Muscle of leg (tissue), 3 donors: ENCODE measurements at regions not wholly inside any gene's neighbourhood (a gene's known extent, or its start where the extent isn't known, plus 50 kb on each side); places are given as distances from the start of the nearest gene placed in this dataset.

Experiments
- DNase-seq: peaks from one replicate; pipeline ENCODE4 v3.0.0; 2013
- H3K27ac ChIP-seq: one replicate; pipeline ENCODE4 v1.5.1; 2013; ENCODE audit warnings: mild to moderate bottlenecking, low read length, control low read depth
- H3K27me3 ChIP-seq: one replicate; pipeline ENCODE4 v1.6.1; 2013; ENCODE audit warnings: low read length; ENCODE audit not compliant: control insufficient read depth, insufficient read depth
- H3K36me3 ChIP-seq: one replicate; pipeline ENCODE4 v1.6.1; 2013; ENCODE audit warnings: low read length; ENCODE audit not compliant: control insufficient read depth, insufficient read depth
- H3K4me1 ChIP-seq: one replicate; pipeline ENCODE4 v1.6.1; 2013; ENCODE audit warnings: low read length; ENCODE audit not compliant: control insufficient read depth, insufficient read depth
- H3K4me3 ChIP-seq: one replicate; pipeline ENCODE4 v1.5.1; 2013; ENCODE audit warnings: low read length, control low read depth
- H3K9me3 ChIP-seq: replicated peaks from 2 replicates; pipeline ENCODE4 v1.6.1; 2013; ENCODE audit warnings: low read depth, low read length; ENCODE audit not compliant: control insufficient read depth
- WGBS: methylation state at CpG from one replicate; pipeline ENCODE4 v1.1.5; 2013; ENCODE audit warnings: missing lambda C conversion rate; ENCODE audit not compliant: insufficient coverage; 5-methylcytosine and 5-hydroxymethylcytosine counted together

DNA sequence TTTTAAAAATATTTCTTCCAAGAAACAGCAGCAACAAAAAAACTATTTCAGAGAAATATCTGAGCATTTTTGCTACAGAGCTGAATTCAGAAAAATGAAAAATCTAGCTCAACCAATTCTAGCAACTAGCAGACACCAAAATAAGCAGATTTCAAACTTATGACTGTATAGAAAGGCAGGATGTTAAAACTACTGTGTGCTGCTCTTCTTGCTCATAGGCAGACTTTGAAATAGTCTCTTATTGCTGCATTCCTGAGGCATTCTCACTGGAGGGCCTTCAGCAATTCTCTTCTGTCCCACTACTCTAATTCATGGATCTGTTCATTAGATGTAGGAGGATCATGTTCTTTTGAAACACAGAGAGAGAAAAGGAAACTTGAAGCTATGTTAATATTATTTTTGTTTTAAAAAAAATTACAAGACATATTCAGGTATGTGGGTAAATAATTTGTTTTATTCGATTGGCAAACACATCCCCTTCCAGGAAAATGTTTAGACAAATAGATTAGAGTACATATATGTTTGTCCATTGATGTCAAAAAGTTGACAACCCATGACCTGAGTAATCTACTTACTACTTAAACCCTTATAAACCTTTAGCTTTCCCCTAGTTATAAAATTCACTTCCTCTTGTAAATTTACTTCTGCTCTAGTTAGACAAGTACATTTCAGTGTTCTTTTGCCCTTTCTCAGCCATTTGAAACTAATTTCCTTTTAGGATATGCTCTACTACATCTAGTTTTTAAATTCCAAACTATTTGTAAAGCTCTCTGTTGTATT lies 428.2 kb upstream of the POT1 start:
- no peak for DNase-seq
- no peaks in the 10 kb centered on the region for H3K27me3 ChIP-seq
- H3K36me3 ChIP-seq, result no peaks in the 10 kb centered on the region
- H3K4me1 ChIP-seq, result no peaks in the 10 kb centered on the region
- no CpG with 5 or more reads among the region's 1 CpG for WGBS
- no peak overlapping the region for H3K27ac ChIP-seq
- H3K9me3 ChIP-seq, result no peaks in the 10 kb centered on the region
- no peak overlapping the region for H3K4me3 ChIP-seq

DNA sequence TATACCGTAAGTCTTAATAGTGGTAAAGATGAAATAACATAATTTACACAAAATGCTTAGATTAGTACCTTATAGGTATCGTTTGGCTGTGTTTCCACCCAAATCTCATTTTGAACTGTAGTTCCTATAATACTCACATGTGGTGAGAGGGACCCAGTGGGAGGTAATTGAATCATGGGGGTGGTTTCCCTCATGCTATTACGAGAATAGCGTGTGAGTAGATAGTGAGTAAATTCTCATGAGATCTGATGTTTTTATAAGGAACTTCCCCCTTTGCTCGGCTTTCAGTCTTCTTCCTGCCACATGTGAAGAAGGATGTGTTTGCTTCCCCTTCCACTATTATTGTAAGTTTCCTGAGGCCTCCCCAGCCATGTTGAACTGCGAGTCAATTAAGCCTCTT lies 426.3 kb upstream of the POT1 start:
- no peaks in the 10 kb centered on the region for H3K9me3 ChIP-seq
- WGBS, result no CpG with 5 or more reads among the region's 6 CpGs
- no peak overlapping the region for H3K4me3 ChIP-seq
- H3K36me3 ChIP-seq, result no peaks in the 10 kb centered on the region
- H3K4me1 ChIP-seq, result no peaks in the 10 kb centered on the region
- H3K27me3 ChIP-seq, result no peaks in the 10 kb centered on the region
- DNase-seq, result peak; percentile 43
- peak overlapping the region; percentile 57 for H3K27ac ChIP-seq

DNA sequence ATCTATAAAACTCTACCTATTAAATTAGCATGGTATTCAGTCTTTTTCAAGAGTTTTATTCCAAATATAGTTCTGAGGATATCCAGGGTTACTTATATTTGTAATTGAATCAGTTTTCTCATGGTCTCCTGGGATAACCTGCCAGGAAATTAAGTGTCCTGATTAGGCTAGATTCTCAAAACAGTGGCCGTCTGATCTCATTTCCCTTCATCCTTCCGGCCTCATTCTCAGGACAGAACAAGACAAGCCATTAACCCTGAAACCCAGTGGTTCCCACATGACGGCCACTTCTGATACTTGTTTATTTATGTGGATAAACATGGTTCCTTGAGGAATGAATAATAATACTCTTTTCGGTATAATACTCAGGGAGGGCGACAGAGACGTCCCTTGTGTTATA lies 417.6 kb upstream of the POT1 start:
- no peak overlapping the region for H3K27ac ChIP-seq
- H3K36me3 ChIP-seq, result no peaks in the 10 kb centered on the region
- no peaks in the 10 kb centered on the region for H3K4me1 ChIP-seq
- DNase-seq, result peak; percentile 29
- no peaks in the 10 kb centered on the region for H3K27me3 ChIP-seq
- no CpG with 5 or more reads among the region's 6 CpGs for WGBS
- H3K4me3 ChIP-seq, result no peak overlapping the region
- no peaks in the 10 kb centered on the region for H3K9me3 ChIP-seq

DNA sequence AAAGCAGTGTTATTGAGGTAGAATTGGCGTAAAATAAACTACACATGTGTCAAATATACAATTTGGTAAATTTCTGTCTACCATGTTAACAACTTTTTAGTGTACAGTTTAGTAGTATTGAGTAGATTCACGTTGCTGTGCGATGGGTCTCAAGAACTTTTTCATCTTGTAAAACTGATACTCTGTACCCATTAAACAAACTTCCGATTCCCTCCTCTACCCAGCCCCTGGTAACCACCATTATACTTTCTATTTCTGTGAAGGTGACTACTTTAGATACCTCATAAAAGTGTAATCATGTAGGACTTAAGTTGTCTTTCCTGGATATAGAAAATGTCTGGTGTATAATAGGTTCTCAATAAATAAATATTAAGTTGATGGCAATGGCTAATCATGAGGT lies 408.5 kb upstream of the POT1 start:
- no peaks in the 10 kb centered on the region for H3K4me1 ChIP-seq
- DNase-seq, result no peak
- no peak overlapping the region for H3K27ac ChIP-seq
- H3K9me3 ChIP-seq, result no peaks in the 10 kb centered on the region
- H3K27me3 ChIP-seq, result no peaks in the 10 kb centered on the region
- no peaks in the 10 kb centered on the region for H3K36me3 ChIP-seq
- no peak overlapping the region for H3K4me3 ChIP-seq
- WGBS, result no CpG with 5 or more reads among the region's 4 CpGs

DNA sequence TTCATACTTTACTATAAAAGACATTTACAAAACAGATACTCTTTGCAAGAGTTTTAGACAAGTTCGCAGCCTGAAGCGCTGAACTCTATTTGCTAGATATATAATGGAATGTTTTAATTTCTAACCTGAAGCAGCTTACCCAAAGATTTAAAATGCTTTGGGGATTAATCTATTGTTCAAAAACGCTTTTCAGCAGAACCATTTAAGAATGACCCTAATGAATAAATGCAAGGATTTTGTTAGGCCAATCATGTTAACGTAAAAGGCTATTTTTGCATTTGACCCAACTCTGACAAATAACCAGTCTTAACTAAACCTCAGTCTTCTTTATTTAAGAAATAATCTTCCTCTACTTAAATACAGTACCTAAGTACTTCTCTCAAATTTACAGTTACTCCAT lies 406.7 kb upstream of the POT1 start:
- WGBS, result no CpG with 5 or more reads among the region's 4 CpGs
- Histone ChIP-seq H3K4me3 (no peak overlapping the region), H3K27me3 (no peaks in the 10 kb centered on the region)

DNA sequence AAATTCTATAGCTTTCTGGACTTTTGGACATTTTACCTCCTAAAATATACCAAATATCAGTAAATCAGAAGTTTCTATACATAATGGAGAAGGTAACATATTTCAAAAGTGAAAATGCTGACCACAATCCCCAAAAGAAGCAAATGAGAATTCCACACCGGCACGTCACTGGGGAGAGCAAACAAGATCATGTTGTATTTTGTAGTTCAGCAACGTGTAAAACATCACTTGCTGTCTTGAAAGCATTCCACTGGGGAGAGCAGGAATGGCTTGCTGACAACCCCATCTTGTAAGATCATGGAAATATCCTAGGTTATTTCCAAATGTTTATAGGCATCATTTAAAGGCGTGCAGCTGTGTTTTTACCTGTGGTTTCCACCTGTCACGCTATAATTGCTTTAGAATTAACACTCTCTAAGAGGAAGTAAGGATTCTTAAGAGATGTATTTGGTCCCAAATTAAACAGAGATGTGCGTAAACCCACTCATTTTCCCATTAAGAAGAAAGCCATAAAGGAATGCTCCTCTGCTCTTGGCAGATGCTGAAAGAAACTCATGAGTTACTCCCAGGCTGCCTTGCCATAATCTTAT lies 397.1 kb upstream of the POT1 start:
- H3K4me3 ChIP-seq, result no peak overlapping the region
- no peaks in the 10 kb centered on the region for H3K27me3 ChIP-seq
- WGBS, result 38% methylated on average over 1 of the region's 6 CpGs
- no peaks in the 10 kb centered on the region for H3K4me1 ChIP-seq
- no peak overlapping the region for H3K27ac ChIP-seq
- H3K9me3 ChIP-seq, result no peaks in the 10 kb centered on the region
- no peak for DNase-seq
- no peaks in the 10 kb centered on the region for H3K36me3 ChIP-seq

More for the DNA sequence above, 406.7 kb upstream of the POT1 start:
- Histone ChIP-seq H3K9me3 (no peaks in the 10 kb centered on the region), H3K27ac (no peak overlapping the region), H3K4me1 (no peaks in the 10 kb centered on the region), H3K36me3 (no peaks in the 10 kb centered on the region)
- no peak for DNase-seq

DNA sequence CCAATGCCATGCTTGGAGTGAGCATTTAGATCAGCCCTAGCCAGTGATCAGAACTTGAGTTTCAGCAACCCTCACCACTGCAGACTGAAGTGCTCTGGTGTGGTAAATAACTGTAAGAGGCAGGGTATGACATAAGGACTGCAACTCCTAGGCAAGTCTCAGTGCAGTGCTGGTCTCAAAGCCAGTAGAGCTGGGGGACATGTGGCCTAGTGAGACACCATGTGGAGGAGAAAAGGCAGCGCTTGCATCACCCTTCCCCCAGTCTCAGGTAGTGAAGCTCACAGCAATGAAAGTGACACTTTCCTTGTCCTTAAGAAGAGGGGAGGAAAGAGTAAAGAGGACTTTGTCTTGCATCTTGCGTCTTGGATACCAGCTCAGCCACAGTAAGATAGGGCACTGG lies 386.8 kb upstream of the POT1 start:
- Histone ChIP-seq H3K4me1 (no peaks in the 10 kb centered on the region), H3K9me3 (peaks cover 2% of the 10 kb centered on the region), H3K27me3 (no peaks in the 10 kb centered on the region), H3K36me3 (no peaks in the 10 kb centered on the region), H3K27ac (no peak overlapping the region), H3K4me3 (no peak overlapping the region)
- WGBS, result 71% methylated on average over 1 of the region's 2 CpGs
- DNase-seq, result peak; percentile 1

DNA sequence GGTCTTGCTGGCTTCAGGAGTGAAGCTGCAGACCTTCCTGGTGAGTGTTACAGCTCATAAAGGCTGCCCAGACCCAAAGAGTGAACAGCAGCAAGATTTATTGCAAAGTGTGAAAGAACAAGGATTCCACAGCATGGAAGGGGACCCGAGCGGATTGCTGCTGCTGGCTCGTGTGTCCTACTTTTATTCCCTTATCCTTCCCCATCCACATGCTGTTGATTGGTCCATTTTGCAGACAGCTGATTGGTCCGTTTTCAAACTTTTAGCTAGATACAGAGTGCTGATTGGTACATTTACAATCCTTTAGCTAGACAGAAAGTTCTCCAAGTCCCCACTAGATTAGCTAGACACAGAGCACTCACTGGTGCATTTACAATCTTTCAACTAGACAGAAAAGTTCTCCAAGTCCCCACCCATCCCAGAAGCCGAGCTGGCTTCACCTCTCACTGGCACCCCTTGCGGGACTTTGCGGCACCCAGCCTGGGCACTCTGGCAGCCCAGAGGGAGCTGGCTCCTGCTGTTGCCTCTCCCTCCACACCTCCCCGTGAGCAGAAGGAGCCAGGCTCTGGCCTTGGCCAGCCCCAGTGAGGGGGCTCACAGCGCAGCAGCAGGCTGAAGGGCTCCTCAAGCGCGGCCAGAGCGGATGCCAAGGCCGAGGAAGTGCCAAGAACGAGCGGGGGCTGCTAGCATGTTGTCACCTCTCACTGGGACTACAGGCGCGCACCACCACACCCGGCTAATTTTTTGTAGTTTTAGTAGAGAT lies 369.6 kb upstream of the POT1 start:
- no peaks in the 10 kb centered on the region for H3K4me1 ChIP-seq
- no peaks in the 10 kb centered on the region for H3K36me3 ChIP-seq
- no peak for DNase-seq
- no peak overlapping the region for H3K27ac ChIP-seq
- H3K9me3 ChIP-seq, result no peaks in the 10 kb centered on the region
- H3K4me3 ChIP-seq, result no peak overlapping the region
- WGBS, result 84% methylated on average over 13 of the region's 18 CpGs
- H3K27me3 ChIP-seq, result no peaks in the 10 kb centered on the region

DNA sequence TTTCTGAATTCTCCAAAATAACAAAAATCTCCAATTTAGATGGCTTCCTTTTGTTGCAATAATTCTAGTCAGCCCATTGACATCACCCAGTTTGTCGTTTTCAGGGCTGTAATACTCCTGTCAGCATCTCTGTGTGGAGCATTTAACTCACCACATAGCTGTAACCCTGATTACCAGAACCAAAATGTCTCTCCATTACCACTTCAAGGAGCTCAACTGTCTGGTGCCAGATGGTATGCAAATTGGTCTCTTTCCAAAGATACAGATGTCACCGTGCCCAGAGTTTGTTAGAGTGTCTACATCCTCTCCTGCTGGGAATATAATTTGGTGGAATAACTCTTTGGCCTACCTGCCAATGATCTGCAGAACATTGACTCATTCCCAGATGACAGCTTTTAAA lies 350.3 kb upstream of the POT1 start:
- DNase-seq, result peak; percentile 4
- Histone ChIP-seq H3K27ac (no peak overlapping the region), H3K9me3 (no peaks in the 10 kb centered on the region), H3K36me3 (no peaks in the 10 kb centered on the region), H3K4me3 (no peak overlapping the region), H3K4me1 (no peaks in the 10 kb centered on the region), H3K27me3 (no peaks in the 10 kb centered on the region)
- WGBS, result no CpG with 5 or more reads among the region's 2 CpGs

DNA sequence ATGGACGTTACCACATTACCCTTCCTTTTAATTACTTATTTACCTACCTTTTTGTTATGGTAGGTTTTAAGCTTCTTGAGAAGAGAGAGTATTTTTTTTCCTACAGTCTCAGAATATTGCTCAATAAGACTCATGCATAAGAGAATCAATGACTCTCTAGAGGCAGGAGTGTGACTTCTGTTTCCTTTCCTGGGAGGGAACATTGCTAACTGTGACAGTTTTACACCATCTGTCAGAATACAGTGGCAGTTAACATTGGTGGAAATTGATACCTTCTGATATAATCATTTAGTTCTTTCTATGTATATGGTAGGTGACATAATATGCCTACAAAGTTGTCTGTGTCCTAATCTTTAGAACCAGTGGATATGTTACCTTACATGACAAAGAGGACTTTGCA lies 348.7 kb upstream of the POT1 start:
- Histone ChIP-seq H3K4me1 (no peaks in the 10 kb centered on the region), H3K27ac (no peak overlapping the region)
- no peak for DNase-seq

More for the DNA sequence above, 348.7 kb upstream of the POT1 start:
- H3K9me3 ChIP-seq, result no peaks in the 10 kb centered on the region
- WGBS, result no CpG with 5 or more reads among the region's 1 CpG
- no peaks in the 10 kb centered on the region for H3K36me3 ChIP-seq
- no peak overlapping the region for H3K4me3 ChIP-seq
- H3K27me3 ChIP-seq, result no peaks in the 10 kb centered on the region
